ENCODE measurements at regions not wholly inside any gene's neighbourhood (a gene's known extent, or its start where the extent isn't known, plus 50 kb on each side); places are given as distances from the start of the nearest gene placed in this dataset.

DNA sequence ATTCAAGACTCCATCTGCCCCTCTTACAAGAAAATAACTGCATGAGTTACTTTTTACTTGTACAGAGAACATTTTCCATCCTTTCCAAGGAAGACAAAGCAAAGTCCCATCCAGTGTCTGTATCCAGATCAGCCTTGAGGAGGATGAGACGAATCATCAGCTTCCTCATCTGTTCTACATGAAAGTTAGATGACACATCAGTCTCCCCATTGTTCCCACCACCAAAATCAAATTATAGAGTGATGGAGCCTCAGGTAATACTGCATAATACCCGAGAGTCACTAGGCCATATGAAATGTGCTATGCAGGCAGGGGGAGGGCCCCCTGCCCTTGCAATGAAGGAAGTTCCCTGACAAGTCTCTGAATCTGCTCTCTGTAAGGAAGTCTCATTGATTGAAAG, 1244.6 kb upstream of the SLC10A2 start:
- H3K4me2 ChIP-seq (ENCODE audit: low read length): no peak overlapping the region
- H3K79me2 ChIP-seq (ENCODE audit: low read length): no peaks in the 10 kb centered on the region
- H3K4me3 ChIP-seq (ENCODE audit: low read length): no peak overlapping the region
- H3K27ac ChIP-seq (ENCODE audit: low read length): no peak overlapping the region
- H2AFZ ChIP-seq (ENCODE audit: low read depth, low read length): no peak overlapping the region
- no peaks in the 10 kb centered on the region for H4K20me1 ChIP-seq (ENCODE audit: insufficient read depth, low read length)
- TF ChIP-seq EZH2phosphoT487 (IDR thresholded peaks at IDR 0.05; ENCODE audit: low read depth): no peak
- TF ChIP-seq, protein P1, sequence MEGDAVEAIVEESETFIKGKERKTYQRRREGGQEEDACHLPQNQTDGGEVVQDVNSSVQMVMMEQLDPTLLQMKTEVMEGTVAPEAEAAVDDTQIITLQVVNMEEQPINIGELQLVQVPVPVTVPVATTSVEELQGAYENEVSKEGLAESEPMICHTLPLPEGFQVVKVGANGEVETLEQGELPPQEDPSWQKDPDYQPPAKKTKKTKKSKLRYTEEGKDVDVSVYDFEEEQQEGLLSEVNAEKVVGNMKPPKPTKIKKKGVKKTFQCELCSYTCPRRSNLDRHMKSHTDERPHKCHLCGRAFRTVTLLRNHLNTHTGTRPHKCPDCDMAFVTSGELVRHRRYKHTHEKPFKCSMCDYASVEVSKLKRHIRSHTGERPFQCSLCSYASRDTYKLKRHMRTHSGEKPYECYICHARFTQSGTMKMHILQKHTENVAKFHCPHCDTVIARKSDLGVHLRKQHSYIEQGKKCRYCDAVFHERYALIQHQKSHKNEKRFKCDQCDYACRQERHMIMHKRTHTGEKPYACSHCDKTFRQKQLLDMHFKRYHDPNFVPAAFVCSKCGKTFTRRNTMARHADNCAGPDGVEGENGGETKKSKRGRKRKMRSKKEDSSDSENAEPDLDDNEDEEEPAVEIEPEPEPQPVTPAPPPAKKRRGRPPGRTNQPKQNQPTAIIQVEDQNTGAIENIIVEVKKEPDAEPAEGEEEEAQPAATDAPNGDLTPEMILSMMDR (IDR thresholded peaks at IDR 0.05; ENCODE audit: low read depth, low read length): no peak
- H3K4me1 ChIP-seq (ENCODE audit: low read length): no peaks in the 10 kb centered on the region
- no peaks in the 10 kb centered on the region for H3K27me3 ChIP-seq (ENCODE audit: low read depth, low read length)
- H3K9ac ChIP-seq (ENCODE audit: low read length): no peak overlapping the region
- H3K36me3 ChIP-seq (replicated peaks; ENCODE audit: low read depth, low read length): no peaks in the 10 kb centered on the region
- no peaks in the 10 kb centered on the region for H3K9me3 ChIP-seq (ENCODE audit: insufficient read depth, low read length)

GRCh38 chr13:104309431-104309830, 1243.2 kb upstream of the SLC10A2 start:
- H3K27ac ChIP-seq (ENCODE audit: low read length): no peak overlapping the region
- no peak overlapping the region for H3K9ac ChIP-seq (ENCODE audit: low read length)
- H3K4me1 ChIP-seq (ENCODE audit: low read length): no peaks in the 10 kb centered on the region
- no peaks in the 10 kb centered on the region for H3K9me3 ChIP-seq (ENCODE audit: insufficient read depth, low read length)
- H3K36me3 ChIP-seq (replicated peaks; ENCODE audit: low read depth, low read length): no peaks in the 10 kb centered on the region
- no peak overlapping the region for H2AFZ ChIP-seq (ENCODE audit: low read depth, low read length)
- no peaks in the 10 kb centered on the region for H3K27me3 ChIP-seq (ENCODE audit: low read depth, low read length)
- TF ChIP-seq, protein P1 (IDR thresholded peaks at IDR 0.05; ENCODE audit: low read depth, low read length): no peak
- no peak for TF ChIP-seq EZH2phosphoT487 (IDR thresholded peaks at IDR 0.05; ENCODE audit: low read depth)
- no peaks in the 10 kb centered on the region for H3K79me2 ChIP-seq (ENCODE audit: low read length)
- no peak overlapping the region for H3K4me2 ChIP-seq (ENCODE audit: low read length)
- H3K4me3 ChIP-seq (ENCODE audit: low read length): no peak overlapping the region
- H4K20me1 ChIP-seq (ENCODE audit: insufficient read depth, low read length): no peaks in the 10 kb centered on the region

DNA sequence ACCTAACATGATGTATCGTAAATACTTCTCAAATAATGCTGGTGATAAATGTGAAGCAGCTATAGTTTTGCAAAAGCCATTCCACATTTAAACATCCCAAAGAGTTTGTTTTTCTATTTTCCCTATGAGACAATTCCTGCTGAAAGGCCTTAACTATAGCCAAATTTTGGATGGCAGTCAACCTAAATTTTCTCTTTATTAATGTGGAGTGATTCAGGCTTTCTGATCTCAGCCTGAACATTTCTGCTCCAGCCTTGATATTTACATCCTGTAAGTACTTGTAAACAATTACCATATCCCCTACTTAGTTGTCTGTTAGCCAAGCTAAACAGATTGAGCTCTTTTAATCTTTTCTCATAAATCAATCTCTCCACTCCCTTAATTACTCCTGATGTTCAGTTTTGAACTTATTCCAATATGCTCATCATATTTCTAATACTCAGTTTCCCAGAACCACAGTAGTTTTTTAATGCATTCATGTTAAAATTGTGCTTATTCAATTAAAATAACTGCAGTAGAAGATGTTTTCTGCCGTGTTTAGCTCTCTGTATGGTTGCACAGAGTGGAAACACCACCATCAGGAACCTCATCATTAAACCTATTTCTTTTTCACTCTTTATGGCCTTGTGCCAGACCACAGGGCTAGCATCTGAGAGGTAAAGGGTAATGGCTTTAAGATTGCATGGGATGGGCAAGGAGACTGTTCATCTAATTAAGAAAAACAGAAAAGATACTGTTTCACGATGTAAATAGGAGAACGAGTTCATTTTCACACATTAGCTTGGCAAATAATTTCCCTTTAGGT, 1235.2 kb upstream of the SLC10A2 start:
- no peaks in the 10 kb centered on the region for H3K79me2 ChIP-seq (ENCODE audit: low read length)
- no peaks in the 10 kb centered on the region for H3K9me3 ChIP-seq (ENCODE audit: insufficient read depth, low read length)
- no peak overlapping the region for H3K27ac ChIP-seq (ENCODE audit: low read length)
- TF ChIP-seq, protein P1 (IDR thresholded peaks at IDR 0.05; ENCODE audit: low read depth, low read length): no peak
- TF ChIP-seq EZH2phosphoT487 (IDR thresholded peaks at IDR 0.05; ENCODE audit: low read depth): no peak
- no peaks in the 10 kb centered on the region for H3K27me3 ChIP-seq (ENCODE audit: low read depth, low read length)
- no peak overlapping the region for H3K9ac ChIP-seq (ENCODE audit: low read length)
- no peak overlapping the region for H3K4me3 ChIP-seq (ENCODE audit: low read length)
- H3K36me3 ChIP-seq (replicated peaks; ENCODE audit: low read depth, low read length): no peaks in the 10 kb centered on the region
- H3K4me2 ChIP-seq (ENCODE audit: low read length): no peak overlapping the region
- H4K20me1 ChIP-seq (ENCODE audit: insufficient read depth, low read length): no peaks in the 10 kb centered on the region
- H2AFZ ChIP-seq (ENCODE audit: low read depth, low read length): no peak overlapping the region
- H3K4me1 ChIP-seq (ENCODE audit: low read length): no peaks in the 10 kb centered on the region

DNA sequence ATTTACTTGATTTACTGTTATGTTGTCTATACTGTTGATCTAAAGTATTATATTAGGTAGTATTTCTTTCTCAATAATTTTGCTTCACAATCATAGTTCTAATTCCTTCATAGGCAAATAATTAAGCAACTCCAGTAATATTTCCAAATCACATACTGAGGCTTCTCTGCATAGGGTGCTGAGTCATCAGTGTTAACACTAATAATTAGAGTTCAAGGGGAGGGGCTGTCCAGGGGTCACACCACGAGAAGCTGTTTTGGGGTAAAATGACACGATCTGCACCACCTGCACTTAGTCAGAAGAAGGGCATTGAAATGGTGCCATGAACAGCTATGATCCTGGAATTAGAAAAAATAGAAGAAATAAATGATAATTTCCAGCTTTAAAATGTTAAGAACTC, 1230.9 kb upstream of the SLC10A2 start:
- Histone ChIP-seq H3K4me1 (ENCODE audit: low read length) (no peaks in the 10 kb centered on the region), H3K36me3 (replicated peaks; ENCODE audit: low read depth, low read length) (no peaks in the 10 kb centered on the region), H4K20me1 (ENCODE audit: insufficient read depth, low read length) (no peaks in the 10 kb centered on the region), H3K27me3 (ENCODE audit: low read depth, low read length) (no peaks in the 10 kb centered on the region), H3K79me2 (ENCODE audit: low read length) (no peaks in the 10 kb centered on the region), H2AFZ (ENCODE audit: low read depth, low read length) (no peak overlapping the region), H3K9ac (ENCODE audit: low read length) (no peak overlapping the region), H3K9me3 (ENCODE audit: insufficient read depth, low read length) (no peaks in the 10 kb centered on the region), H3K27ac (ENCODE audit: low read length) (no peak overlapping the region), H3K4me3 (ENCODE audit: low read length) (no peak overlapping the region), H3K4me2 (ENCODE audit: low read length) (no peak overlapping the region)
- TF ChIP-seq, protein P1 (IDR thresholded peaks at IDR 0.05; ENCODE audit: low read depth, low read length): no peak
- no peak for TF ChIP-seq EZH2phosphoT487 (IDR thresholded peaks at IDR 0.05; ENCODE audit: low read depth)

Measured in OCI-LY3 (cell line).